PC-3 (cell line): ENCODE measurements at regions not wholly inside any gene's neighbourhood (a gene's known extent, or its start where the extent isn't known, plus 50 kb on each side); places are given as distances from the start of the nearest gene placed in this dataset.

Experiments used
- CTCF ChIP-seq: fragments of 300-600 bp; sonication (generic); conservative IDR thresholded peaks from 2 replicates; pipeline ENCODE4 v1.5.1; 2017; ENCODE audit warnings: antibody characterized with exemption, low read depth, mild to moderate bottlenecking, low read length
- EZH2phosphoT487 ChIP-seq: fragments of 300-600 bp; sonication (generic); IDR thresholded peaks from 2 replicates; pipeline ENCODE4 v1.6.1; 2018; ENCODE audit warnings: mild to moderate bottlenecking, antibody characterized with exemption, low read length, borderline replicate concordance

GRCh38 chr20:41701588-41702348, 83.6 kb upstream of the CHD6 start:
- TF ChIP-seq CTCF (no peak), EZH2phosphoT487 (no peak)
